HEK293 (cell line): ENCODE measurements at regions not wholly inside any gene's neighbourhood (a gene's known extent, or its start where the extent isn't known, plus 50 kb on each side); places are given as distances from the start of the nearest gene placed in this dataset.

ENCODE experiments used
- CTCF ChIA-PET: fragments of 350-600 bp; formaldehyde crosslinking; extraction: SDS; loops from one replicate; lab custom pipeline; 2021; ENCODE audit warnings: antibody characterized with exemption; lab: Yijun Ruan, JAX
- POLR2A ChIA-PET: fragments of 300-600 bp; formaldehyde crosslinking; extraction: SDS; loops from one replicate; lab custom pipeline; 2020; ENCODE audit warnings: antibody characterized with exemption, inconsistent platforms; lab: Yijun Ruan, JAX
- H3K27ac ChIP-seq: fragments of 200-500 bp; sonication (Bioruptor generic); 2 replicates; pipeline ENCODE4 v1.5.1; 2014; ENCODE audit warnings: low read depth, low read length, control low read depth, inconsistent platforms; ENCODE audit errors: extremely low read depth
- H3K36me3 ChIP-seq, 2 experiments: fragments of 200-500 bp in 1 of 2; sonication (Bioruptor generic) in 1 of 2; 1 replicate in 1 of 2; 2 replicates in 1 of 2; pipeline ENCODE4 v1.5.1; 2014 to 2017; ENCODE audit warnings: inconsistent platforms in 2 of 2, low read length in 2 of 2; ENCODE audit not compliant: control insufficient read depth in 2 of 2, insufficient read depth in 1 of 2
- H3K4me1 ChIP-seq: fragments of 200-500 bp; sonication (Bioruptor generic); 2 replicates; pipeline ENCODE4 v1.5.1; 2014; ENCODE audit warnings: mild to moderate bottlenecking, low read length, inconsistent platforms; ENCODE audit not compliant: control insufficient read depth, insufficient read depth
- H3K4me3 ChIP-seq: 2 replicates; pipeline ENCODE4 v1.5.1; 2011; ENCODE audit warnings: low read depth, mild to moderate bottlenecking, control low read depth, low read length, moderate library complexity
- H3K9me3 ChIP-seq: fragments of 200-500 bp; sonication (Bioruptor generic); 2 replicates; pipeline ENCODE4 v1.5.1; 2014; ENCODE audit warnings: low read depth, low read length, inconsistent platforms; ENCODE audit not compliant: control insufficient read depth, insufficient read depth
- EGR2 ChIP-seq: fragments of 450-650 bp; formaldehyde crosslinking; IDR thresholded peaks from 2 replicates; pipeline ENCODE4 v1.5.1; 2016; ENCODE audit warnings: low read depth, missing biosample characterization, missing genetic modification characterization
- HOXA7 ChIP-seq: sonication (generic); formaldehyde crosslinking; IDR thresholded peaks from 2 replicates; pipeline ENCODE4 v1.8.1; 2022; ENCODE audit warnings: missing genetic modification reagents, borderline replicate concordance
- SP7 ChIP-seq: fragments of 450-650 bp; formaldehyde crosslinking; IDR thresholded peaks from 2 replicates; pipeline ENCODE4 v1.5.1; 2016; ENCODE audit warnings: missing biosample characterization, missing genetic modification characterization
- TRIM28 ChIP-seq: IDR thresholded peaks from 2 replicates; pipeline ENCODE4 v1.6.1; 2011; ENCODE audit warnings: low read length, control low read depth, borderline replicate concordance
- YY1 ChIP-seq: fragments of 450-650 bp; formaldehyde crosslinking; IDR thresholded peaks from 2 replicates; pipeline ENCODE4 v1.5.1; 2018; ENCODE audit warnings: missing biosample characterization, missing genetic modification characterization
- ZBTB21 ChIP-seq: fragments of 450-650 bp; formaldehyde crosslinking; IDR thresholded peaks from 2 replicates; pipeline ENCODE4 v1.5.1; 2017; ENCODE audit warnings: missing biosample characterization, missing genetic modification characterization
- ZFP3 ChIP-seq: fragments of 450-650 bp; formaldehyde crosslinking; IDR thresholded peaks from 2 replicates; pipeline ENCODE4 v1.5.1; 2016; ENCODE audit warnings: low read depth, missing biosample characterization, missing genetic modification characterization
- ZFP41 ChIP-seq: fragments of 450-650 bp; formaldehyde crosslinking; IDR thresholded peaks from 2 replicates; pipeline ENCODE4 v1.5.1; 2016; ENCODE audit warnings: missing biosample characterization, missing genetic modification characterization, borderline replicate concordance
- ZIC2 ChIP-seq: fragments of 450-650 bp; formaldehyde crosslinking; IDR thresholded peaks from 2 replicates; pipeline ENCODE4 v1.5.1; 2016; ENCODE audit warnings: missing biosample characterization, missing genetic modification characterization
- ZNF169 ChIP-seq: fragments of 450-650 bp; formaldehyde crosslinking; IDR thresholded peaks from 2 replicates; pipeline ENCODE4 v1.5.1; 2016; ENCODE audit warnings: missing biosample characterization, missing genetic modification characterization
- ZNF19 ChIP-seq: fragments of 450-650 bp; formaldehyde crosslinking; IDR thresholded peaks from 2 replicates; pipeline ENCODE4; 2016; ENCODE audit warnings: missing biosample characterization, missing genetic modification characterization, low read depth
- ZNF202 ChIP-seq: fragments of 450-650 bp; formaldehyde crosslinking; IDR thresholded peaks from 2 replicates; pipeline ENCODE4 v1.5.1; 2016; ENCODE audit warnings: missing biosample characterization, missing genetic modification characterization, borderline replicate concordance
- ZNF23 ChIP-seq: fragments of 450-650 bp; formaldehyde crosslinking; IDR thresholded peaks from 2 replicates; pipeline ENCODE4 v1.5.1; 2016; ENCODE audit warnings: missing biosample characterization, missing genetic modification characterization, borderline replicate concordance
- ZNF354C ChIP-seq: fragments of 450-650 bp; formaldehyde crosslinking; IDR thresholded peaks from 2 replicates; pipeline ENCODE4 v1.5.1; 2016; ENCODE audit warnings: missing biosample characterization, missing genetic modification characterization, low read depth, borderline replicate concordance
- ZNF404 ChIP-seq: fragments of 450-650 bp; formaldehyde crosslinking; IDR thresholded peaks from 2 replicates; pipeline ENCODE4 v1.5.1; 2017; ENCODE audit warnings: missing biosample characterization, missing genetic modification characterization
- ZNF529 ChIP-seq: fragments of 450-650 bp; formaldehyde crosslinking; IDR thresholded peaks from 2 replicates; pipeline ENCODE4 v1.5.1; 2017; ENCODE audit warnings: missing genetic modification characterization, missing biosample characterization; ENCODE audit not compliant: insufficient replicate concordance
- ZNF530 ChIP-seq: fragments of 450-650 bp; formaldehyde crosslinking; IDR thresholded peaks from 2 replicates; pipeline ENCODE4 v1.5.1; 2016; ENCODE audit warnings: low read depth, missing biosample characterization, missing genetic modification characterization
- ZNF548 ChIP-seq: fragments of 450-650 bp; formaldehyde crosslinking; IDR thresholded peaks from 2 replicates; pipeline ENCODE4 v1.5.1; 2016; ENCODE audit warnings: missing biosample characterization, missing genetic modification characterization
- ZNF558 ChIP-seq: fragments of 450-650 bp; formaldehyde crosslinking; IDR thresholded peaks from 2 replicates; pipeline ENCODE4 v1.5.1; 2016; ENCODE audit warnings: missing biosample characterization, missing genetic modification characterization
- ZNF610 ChIP-seq: fragments of 450-650 bp; formaldehyde crosslinking; IDR thresholded peaks from 2 replicates; pipeline ENCODE4 v1.5.1; 2016; ENCODE audit warnings: missing biosample characterization, missing genetic modification characterization, borderline replicate concordance
- ZNF621 ChIP-seq: fragments of 450-650 bp; formaldehyde crosslinking; IDR thresholded peaks from 2 replicates; pipeline ENCODE4 v1.5.1; 2017; ENCODE audit warnings: missing biosample characterization, missing genetic modification characterization
- ZXDB ChIP-seq: fragments of 450-650 bp; formaldehyde crosslinking; IDR thresholded peaks from 2 replicates; pipeline ENCODE4 v1.5.1; 2016; ENCODE audit warnings: missing biosample characterization, missing genetic modification characterization
- TF ChIP-seq, protein P1 (sequence below): fragments of 450-650 bp; formaldehyde crosslinking; IDR thresholded peaks from 2 replicates; pipeline ENCODE4 v1.5.1; 2016; ENCODE audit warnings: missing biosample characterization, missing genetic modification characterization
- TF ChIP-seq, protein P2 (sequence below): fragments of 450-650 bp; formaldehyde crosslinking; IDR thresholded peaks from 2 replicates; pipeline ENCODE4; 2016; ENCODE audit warnings: missing biosample characterization, missing genetic modification characterization
- TF ChIP-seq, protein P3 (sequence below): fragments of 450-650 bp; IDR thresholded peaks from 2 replicates; pipeline ENCODE4 v1.5.1; 2018; ENCODE audit warnings: missing biosample characterization, mild to moderate bottlenecking, missing genetic modification characterization
- TF ChIP-seq, protein P4 (sequence below): fragments of 450-650 bp; formaldehyde crosslinking; IDR thresholded peaks from 2 replicates; pipeline ENCODE4 v1.5.1; 2016; ENCODE audit warnings: missing biosample characterization, missing genetic modification characterization, low read depth
- TF ChIP-seq, protein P5 (sequence below): fragments of 450-650 bp; formaldehyde crosslinking; optimal IDR thresholded peaks from 2 replicates; pipeline ENCODE3; 2016; ENCODE audit warnings: missing biosample characterization, mild to moderate bottlenecking, missing genetic modification characterization

DNA sequence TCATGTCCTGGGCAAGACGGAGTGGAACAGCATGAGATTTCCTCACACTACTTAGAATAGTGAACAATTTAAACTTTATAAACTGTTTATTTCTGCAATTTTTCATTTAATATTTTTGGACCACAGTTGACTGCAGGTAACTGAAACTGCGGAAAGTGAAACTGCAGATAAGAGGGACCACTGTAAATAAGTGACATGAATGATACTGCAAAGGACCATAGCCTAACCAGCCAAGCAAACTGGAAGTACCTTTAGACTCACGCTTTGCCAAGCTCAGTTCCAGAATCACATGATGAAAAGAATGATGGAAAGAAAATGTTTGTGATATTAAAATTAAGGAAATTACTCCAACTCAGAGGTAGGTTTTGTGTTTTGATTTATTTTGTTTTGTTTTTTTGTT lies 94.6 kb upstream of the ITGA4 start (continued):
- TF ChIP-seq SP7 (tag by site-specific recombination): no peak
- TF ChIP-seq, all 188 proteins: peak for 0

DNA sequence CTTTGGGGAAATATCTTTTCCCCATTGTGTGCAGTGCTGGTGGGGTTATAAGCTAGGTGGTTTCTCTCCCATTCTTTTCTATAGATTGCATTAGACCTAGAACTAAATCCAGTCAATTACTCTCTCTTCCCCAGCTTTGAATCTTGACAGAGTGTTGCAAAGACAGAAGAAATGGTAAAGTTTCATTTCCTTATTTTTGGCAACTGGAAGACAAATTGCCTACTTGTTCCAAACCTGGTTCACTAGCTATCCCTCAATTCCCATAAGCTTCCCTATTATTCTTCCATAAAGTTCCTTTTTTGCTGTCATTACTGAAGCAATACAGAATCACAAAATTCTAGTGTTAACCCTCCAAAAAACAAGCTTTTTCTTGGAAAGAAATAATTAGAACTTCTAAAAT lies 94.0 kb upstream of the ITGA4 start:
- ChIA-PET POLR2A (no interaction called here), CTCF (no interaction called here)
- Histone ChIP-seq H3K36me3 (no peaks in the 10 kb centered on the region), H3K4me3 (no peak overlapping the region), H3K9me3 (no peaks in the 10 kb centered on the region), H3K27ac (no peak overlapping the region), H3K4me1 (no peaks in the 10 kb centered on the region)
- TF ChIP-seq ZNF23 (tag by site-specific recombination) (no peak), ZNF19 (tag by site-specific recombination) (no peak), TRIM28 (no peak), ZNF404 (tag by site-specific recombination) (no peak), ZBTB21 (tag by site-specific recombination) (no peak), HOXA7 (CRISPR knock-in tag) (no peak), ZXDB (tag by site-specific recombination) (no peak), ZFP3 (tag by site-specific recombination) (no peak), ZNF610 (tag by site-specific recombination) (no peak), ZNF558 (tag by site-specific recombination) (no peak), ZIC2 (tag by site-specific recombination) (no peak), ZFP41 (no peak)
- TF ChIP-seq, protein P1, sequence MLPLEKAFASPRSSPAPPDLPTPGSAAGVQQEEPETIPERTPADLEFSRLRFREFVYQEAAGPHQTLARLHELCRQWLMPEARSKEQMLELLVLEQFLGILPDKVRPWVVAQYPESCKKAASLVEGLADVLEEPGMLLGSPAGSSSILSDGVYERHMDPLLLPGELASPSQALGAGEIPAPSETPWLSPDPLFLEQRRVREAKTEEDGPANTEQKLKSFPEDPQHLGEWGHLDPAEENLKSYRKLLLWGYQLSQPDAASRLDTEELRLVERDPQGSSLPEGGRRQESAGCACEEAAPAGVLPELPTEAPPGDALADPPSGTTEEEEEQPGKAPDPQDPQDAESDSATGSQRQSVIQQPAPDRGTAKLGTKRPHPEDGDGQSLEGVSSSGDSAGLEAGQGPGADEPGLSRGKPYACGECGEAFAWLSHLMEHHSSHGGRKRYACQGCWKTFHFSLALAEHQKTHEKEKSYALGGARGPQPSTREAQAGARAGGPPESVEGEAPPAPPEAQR (tag by site-specific recombination): no peak

DNA sequence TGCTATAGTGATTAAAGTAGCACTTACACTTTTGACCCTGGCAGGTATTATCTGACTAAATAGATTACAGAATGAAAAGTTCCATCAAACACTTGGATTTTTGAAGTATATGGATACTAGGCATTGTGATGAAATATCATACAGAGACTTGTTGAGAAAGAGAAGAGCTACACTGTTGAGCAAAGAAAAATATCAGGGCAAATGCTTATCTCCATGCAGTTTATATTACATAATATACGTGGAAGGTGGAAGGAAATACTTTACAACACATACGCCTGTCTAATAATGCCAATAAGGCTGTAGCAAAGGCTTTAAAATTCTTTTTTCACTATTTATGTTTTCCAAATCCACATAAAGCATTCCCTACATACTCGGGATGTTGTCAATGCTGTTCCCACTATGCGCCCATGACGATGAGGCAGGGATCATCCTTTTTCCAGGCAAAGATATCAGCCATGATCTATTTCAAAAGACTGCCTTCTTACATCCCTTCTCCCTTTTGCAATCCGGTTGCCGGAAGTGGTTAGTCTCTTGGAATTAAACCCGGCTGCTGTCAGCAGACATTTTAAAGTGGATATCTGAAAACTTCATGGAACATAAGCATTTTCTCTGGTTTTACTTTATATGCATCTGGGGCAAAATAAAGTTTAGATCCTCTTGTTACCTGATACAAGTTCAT lies 92.6 kb upstream of the ITGA4 start:
- CTCF ChIA-PET: interaction anchor here (0.7 kb wide), 1 partner anchor 124 kb away, joined by 3 read pairs; no protein-coding TSS in a partner anchor
- POLR2A ChIA-PET: no interaction called here
- TF ChIP-seq, protein P2, sequence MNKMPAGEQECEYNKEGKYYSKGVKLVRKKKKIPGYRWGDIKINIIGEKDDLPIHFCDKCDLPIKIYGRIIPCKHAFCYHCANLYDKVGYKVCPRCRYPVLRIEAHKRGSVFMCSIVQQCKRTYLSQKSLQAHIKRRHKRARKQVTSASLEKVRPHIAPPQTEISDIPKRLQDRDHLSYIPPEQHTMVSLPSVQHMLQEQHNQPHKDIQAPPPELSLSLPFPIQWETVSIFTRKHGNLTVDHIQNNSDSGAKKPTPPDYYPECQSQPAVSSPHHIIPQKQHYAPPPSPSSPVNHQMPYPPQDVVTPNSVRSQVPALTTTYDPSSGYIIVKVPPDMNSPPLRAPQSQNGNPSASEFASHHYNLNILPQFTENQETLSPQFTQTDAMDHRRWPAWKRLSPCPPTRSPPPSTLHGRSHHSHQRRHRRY (tag by site-specific recombination): no peak
- TF ChIP-seq ZNF530 (tag by site-specific recombination) (no peak), ZIC2 (tag by site-specific recombination) (no peak), EGR2 (tag by site-specific recombination) (no peak), ZNF354C (tag by site-specific recombination) (no peak), ZNF202 (tag by site-specific recombination) (no peak), YY1 (tag by site-specific recombination) (no peak), ZNF169 (tag by site-specific recombination) (no peak), ZNF621 (tag by site-specific recombination) (no peak), ZNF529 (tag by site-specific recombination) (no peak), ZNF548 (tag by site-specific recombination) (no peak)
- TF ChIP-seq, protein P3, sequence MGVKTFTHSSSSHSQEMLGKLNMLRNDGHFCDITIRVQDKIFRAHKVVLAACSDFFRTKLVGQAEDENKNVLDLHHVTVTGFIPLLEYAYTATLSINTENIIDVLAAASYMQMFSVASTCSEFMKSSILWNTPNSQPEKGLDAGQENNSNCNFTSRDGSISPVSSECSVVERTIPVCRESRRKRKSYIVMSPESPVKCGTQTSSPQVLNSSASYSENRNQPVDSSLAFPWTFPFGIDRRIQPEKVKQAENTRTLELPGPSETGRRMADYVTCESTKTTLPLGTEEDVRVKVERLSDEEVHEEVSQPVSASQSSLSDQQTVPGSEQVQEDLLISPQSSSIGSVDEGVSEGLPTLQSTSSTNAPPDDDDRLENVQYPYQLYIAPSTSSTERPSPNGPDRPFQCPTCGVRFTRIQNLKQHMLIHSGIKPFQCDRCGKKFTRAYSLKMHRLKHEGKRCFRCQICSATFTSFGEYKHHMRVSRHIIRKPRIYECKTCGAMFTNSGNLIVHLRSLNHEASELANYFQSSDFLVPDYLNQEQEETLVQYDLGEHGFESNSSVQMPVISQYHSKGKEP (tag by site-specific recombination): no peak
- TF ChIP-seq, protein P4, sequence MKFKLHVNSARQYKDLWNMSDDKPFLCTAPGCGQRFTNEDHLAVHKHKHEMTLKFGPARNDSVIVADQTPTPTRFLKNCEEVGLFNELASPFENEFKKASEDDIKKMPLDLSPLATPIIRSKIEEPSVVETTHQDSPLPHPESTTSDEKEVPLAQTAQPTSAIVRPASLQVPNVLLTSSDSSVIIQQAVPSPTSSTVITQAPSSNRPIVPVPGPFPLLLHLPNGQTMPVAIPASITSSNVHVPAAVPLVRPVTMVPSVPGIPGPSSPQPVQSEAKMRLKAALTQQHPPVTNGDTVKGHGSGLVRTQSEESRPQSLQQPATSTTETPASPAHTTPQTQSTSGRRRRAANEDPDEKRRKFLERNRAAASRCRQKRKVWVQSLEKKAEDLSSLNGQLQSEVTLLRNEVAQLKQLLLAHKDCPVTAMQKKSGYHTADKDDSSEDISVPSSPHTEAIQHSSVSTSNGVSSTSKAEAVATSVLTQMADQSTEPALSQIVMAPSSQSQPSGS (tag by site-specific recombination): no peak
- TF ChIP-seq, protein P5, sequence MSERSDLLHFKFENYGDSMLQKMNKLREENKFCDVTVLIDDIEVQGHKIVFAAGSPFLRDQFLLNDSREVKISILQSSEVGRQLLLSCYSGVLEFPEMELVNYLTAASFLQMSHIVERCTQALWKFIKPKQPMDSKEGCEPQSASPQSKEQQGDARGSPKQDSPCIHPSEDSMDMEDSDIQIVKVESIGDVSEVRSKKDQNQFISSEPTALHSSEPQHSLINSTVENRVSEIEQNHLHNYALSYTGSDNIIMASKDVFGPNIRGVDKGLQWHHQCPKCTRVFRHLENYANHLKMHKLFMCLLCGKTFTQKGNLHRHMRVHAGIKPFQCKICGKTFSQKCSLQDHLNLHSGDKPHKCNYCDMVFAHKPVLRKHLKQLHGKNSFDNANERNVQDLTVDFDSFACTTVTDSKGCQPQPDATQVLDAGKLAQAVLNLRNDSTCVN (tag by site-specific recombination): no peak

More for the DNA sequence above, 92.6 kb upstream of the ITGA4 start:
- H3K36me3 ChIP-seq: no peaks in the 10 kb centered on the region
- no peak overlapping the region for H3K27ac ChIP-seq
- no peaks in the 10 kb centered on the region for H3K9me3 ChIP-seq
- H3K4me1 ChIP-seq: no peaks in the 10 kb centered on the region
- H3K4me3 ChIP-seq: no peak overlapping the region
